ENCODE measurements at regions not wholly inside any gene's neighbourhood (a gene's known extent, or its start where the extent isn't known, plus 50 kb on each side); places are given as distances from the start of the nearest gene placed in this dataset.

DNA sequence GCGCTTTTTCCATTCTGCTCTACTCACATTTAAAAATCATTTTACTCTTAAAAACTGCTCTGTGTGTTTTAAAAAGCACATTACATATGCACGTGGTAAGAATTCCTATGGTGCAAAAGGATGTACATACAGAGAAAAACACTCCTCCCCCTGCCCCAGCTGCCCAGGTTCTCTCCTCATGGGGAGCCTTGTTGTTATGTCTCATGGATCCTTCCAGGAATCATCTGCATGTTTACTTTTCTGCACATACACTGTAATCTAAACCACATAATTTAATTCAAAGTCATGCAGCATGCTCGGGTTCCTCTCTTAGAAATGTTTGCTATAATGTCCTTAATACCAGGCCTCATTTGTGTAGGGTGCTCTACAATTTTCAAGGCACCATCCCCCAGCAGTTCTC lies 243.3 kb downstream of the LOXHD1 start:
- ChIA-PET POLR2A (interaction anchor here (0.6 kb wide), 1 partner anchor 22 kb away, joined by 4 read pairs; no protein-coding TSS in a partner anchor), CTCF (no interaction called here)
- Mint-ChIP-seq H3K27ac (no peak overlapping the region), H3K9me3 (ENCODE audit: insufficient read depth) (no peaks in the 10 kb centered on the region), H3K4me1 (no peaks in the 10 kb centered on the region), H3K4me3 (no peak overlapping the region), H3K27me3 (no peaks in the 10 kb centered on the region)
- Histone ChIP-seq H3K36me3 (replicated peaks in 1 of 2; ENCODE audit: control extremely low read depth in 1 of 2, control insufficient read depth in 1 of 2, extremely low read depth in 1 of 2, insufficient read depth in 2 of 2, low read length in 1 of 2) (no peaks in the 10 kb centered on the region), H4K20me1 (ENCODE audit: control insufficient read depth, insufficient read depth, low read length, poor library complexity, severe bottlenecking) (no peaks in the 10 kb centered on the region), H3K9me3 (ENCODE audit: control extremely low read depth in 1 of 3, control insufficient read depth in 2 of 3, insufficient read depth in 1 of 3, low read length in 2 of 3) (no peaks in the 10 kb centered on the region), H3K27me3 (replicated peaks in 1 of 4; ENCODE audit: control extremely low read depth in 1 of 4, control insufficient read depth in 3 of 4, insufficient read depth in 4 of 4, low read length in 3 of 4) (no peaks in the 10 kb centered on the region), H3K4me3 (ENCODE audit: control extremely low read depth in 1 of 5, extremely low read depth in 1 of 5, insufficient read depth in 1 of 5, low read depth in 2 of 5, low read length in 4 of 5) (no peak overlapping the region), H3K4me2 (replicated peaks; ENCODE audit: low read depth, low read length, poor library complexity, severe bottlenecking) (no peak overlapping the region), H3K27ac (ENCODE audit: low read length in 2 of 2) (no peak overlapping the region), H3K79me2 (ENCODE audit: control insufficient read depth, insufficient read depth, low read length) (no peaks in the 10 kb centered on the region), H2AFZ (ENCODE audit: insufficient read depth, low read depth, low read length, poor library complexity, severe bottlenecking) (no peak overlapping the region), H3K9ac (ENCODE audit: low read length) (no peak overlapping the region), H3K4me1 (ENCODE audit: control insufficient read depth in 2 of 2, insufficient read depth in 2 of 2, low read length in 2 of 2) (no peaks in the 10 kb centered on the region)
- WGBS (ENCODE audit: insufficient coverage), result no CpG with 5 or more reads among the region's 3 CpGs
- TF ChIP-seq EZH2 (IDR thresholded peaks at IDR 0.05; ENCODE audit: borderline replicate concordance, insufficient read depth, low read depth, low read length, poor library complexity, severe bottlenecking) (no peak), CTCF (IDR thresholded peaks at IDR 0.05) (no peak)
- intact Hi-C loops (cut with micrococcal nuclease), result no loop called here
- no peak for DNase-seq
- no peak for ATAC-seq (ENCODE audit: low read depth)

GRCh38 chr18:46414863-46415262 lies 242.2 kb downstream of the LOXHD1 start:
- H3K36me3 ChIP-seq (replicated peaks in 1 of 2; ENCODE audit: control extremely low read depth in 1 of 2, control insufficient read depth in 1 of 2, extremely low read depth in 1 of 2, insufficient read depth in 2 of 2, low read length in 1 of 2), result no peaks in the 10 kb centered on the region
- no peak overlapping the region for H3K4me3 ChIP-seq (ENCODE audit: control extremely low read depth in 1 of 5, extremely low read depth in 1 of 5, insufficient read depth in 1 of 5, low read depth in 2 of 5, low read length in 4 of 5)
- ChIA-PET CTCF (no interaction called here), POLR2A (no interaction called here)
- Mint-ChIP-seq H3K27ac (no peak overlapping the region), H3K4me1 (no peaks in the 10 kb centered on the region), H3K27me3 (no peaks in the 10 kb centered on the region), H3K9me3 (ENCODE audit: insufficient read depth) (no peaks in the 10 kb centered on the region), H3K4me3 (no peak overlapping the region)
- TF ChIP-seq EZH2 (IDR thresholded peaks at IDR 0.05; ENCODE audit: borderline replicate concordance, insufficient read depth, low read depth, low read length, poor library complexity, severe bottlenecking), result no peak
- no peak for TF ChIP-seq CTCF (IDR thresholded peaks at IDR 0.05)
- WGBS (ENCODE audit: insufficient coverage), result 94% methylated on average over 6 of the region's 7 CpGs
- no peak overlapping the region for H3K4me2 ChIP-seq (replicated peaks; ENCODE audit: low read depth, low read length, poor library complexity, severe bottlenecking)
- no peaks in the 10 kb centered on the region for H3K4me1 ChIP-seq (ENCODE audit: control insufficient read depth in 2 of 2, insufficient read depth in 2 of 2, low read length in 2 of 2)
- H4K20me1 ChIP-seq (ENCODE audit: control insufficient read depth, insufficient read depth, low read length, poor library complexity, severe bottlenecking), result no peaks in the 10 kb centered on the region
- no peaks in the 10 kb centered on the region for H3K9me3 ChIP-seq (ENCODE audit: control extremely low read depth in 1 of 3, control insufficient read depth in 2 of 3, insufficient read depth in 1 of 3, low read length in 2 of 3)
- H3K27me3 ChIP-seq (replicated peaks in 1 of 4; ENCODE audit: control extremely low read depth in 1 of 4, control insufficient read depth in 3 of 4, insufficient read depth in 4 of 4, low read length in 3 of 4), result no peaks in the 10 kb centered on the region
- H3K79me2 ChIP-seq (ENCODE audit: control insufficient read depth, insufficient read depth, low read length), result no peaks in the 10 kb centered on the region
- no peak overlapping the region for H3K27ac ChIP-seq (ENCODE audit: low read length in 2 of 2)
- no peak overlapping the region for H2AFZ ChIP-seq (ENCODE audit: insufficient read depth, low read depth, low read length, poor library complexity, severe bottlenecking)
- intact Hi-C loops (cut with micrococcal nuclease), result no loop called here
- DNase-seq (no peak), ATAC-seq (ENCODE audit: low read depth) (no peak)
- no peak overlapping the region for H3K9ac ChIP-seq (ENCODE audit: low read length)

All from B cell (primary cell).